ENCODE measurements at regions not wholly inside any gene's neighbourhood (a gene's known extent, or its start where the extent isn't known, plus 50 kb on each side); places are given as distances from the start of the nearest gene placed in this dataset.

GRCh38 chr3:165444745-165445144 is 248.6 kb upstream of the SLITRK3 start:
- no peak for FAIRE-seq
- Histone ChIP-seq H3K36me3 (ENCODE audit: control insufficient read depth, insufficient read depth, low read length) (no peaks in the 10 kb centered on the region), H3K4me3 (ENCODE audit: low read depth, low read length) (no peak overlapping the region), H3K27me3 (ENCODE audit: control insufficient read depth, insufficient read depth, low read length) (no peaks in the 10 kb centered on the region)
- DNase-seq (ENCODE audit: low read depth), result no peak
- TF ChIP-seq CTCF (IDR thresholded peaks at IDR 0.05; ENCODE audit: insufficient read depth, low read length, severe bottlenecking), result no peak

- TF ChIP-seq CTCF (IDR thresholded peaks at IDR 0.05; ENCODE audit: insufficient read depth, low read length, severe bottlenecking), result no peak
- FAIRE-seq (no peak), DNase-seq (ENCODE audit: low read depth) (no peak)
- no peaks in the 10 kb centered on the region for H3K36me3 ChIP-seq (ENCODE audit: control insufficient read depth, insufficient read depth, low read length)
- H3K4me3 ChIP-seq (ENCODE audit: low read depth, low read length), result no peak overlapping the region
- no peaks in the 10 kb centered on the region for H3K27me3 ChIP-seq (ENCODE audit: control insufficient read depth, insufficient read depth, low read length)
Measured at GRCh38 chr3:165443664-165444063, 247.5 kb upstream of the SLITRK3 start.

GRCh38 chr3:165442061-165442460 is 245.9 kb upstream of the SLITRK3 start:
- Histone ChIP-seq H3K4me3 (ENCODE audit: low read depth, low read length) (no peak overlapping the region), H3K36me3 (ENCODE audit: control insufficient read depth, insufficient read depth, low read length) (no peaks in the 10 kb centered on the region), H3K27me3 (ENCODE audit: control insufficient read depth, insufficient read depth, low read length) (no peaks in the 10 kb centered on the region)
- DNase-seq (ENCODE audit: low read depth) (no peak), FAIRE-seq (no peak)
- TF ChIP-seq CTCF (IDR thresholded peaks at IDR 0.05; ENCODE audit: insufficient read depth, low read length, severe bottlenecking), result no peak

GRCh38 chr3:165440380-165440779 is 244.2 kb upstream of the SLITRK3 start:
- no peak overlapping the region for H3K4me3 ChIP-seq (ENCODE audit: low read depth, low read length)
- TF ChIP-seq CTCF (IDR thresholded peaks at IDR 0.05; ENCODE audit: insufficient read depth, low read length, severe bottlenecking), result no peak
- no peak for FAIRE-seq
- DNase-seq (ENCODE audit: low read depth), result no peak
- no peaks in the 10 kb centered on the region for H3K36me3 ChIP-seq (ENCODE audit: control insufficient read depth, insufficient read depth, low read length)
- H3K27me3 ChIP-seq (ENCODE audit: control insufficient read depth, insufficient read depth, low read length), result no peaks in the 10 kb centered on the region

- FAIRE-seq (no peak), DNase-seq (ENCODE audit: low read depth) (no peak)
- no peaks in the 10 kb centered on the region for H3K36me3 ChIP-seq (ENCODE audit: control insufficient read depth, insufficient read depth, low read length)
- TF ChIP-seq CTCF (IDR thresholded peaks at IDR 0.05; ENCODE audit: insufficient read depth, low read length, severe bottlenecking), result no peak
- no peaks in the 10 kb centered on the region for H3K27me3 ChIP-seq (ENCODE audit: control insufficient read depth, insufficient read depth, low read length)
- no peak overlapping the region for H3K4me3 ChIP-seq (ENCODE audit: low read depth, low read length)
Measured at GRCh38 chr3:165439765-165440164, 243.6 kb upstream of the SLITRK3 start.

- Histone ChIP-seq H3K36me3 (ENCODE audit: control insufficient read depth, insufficient read depth, low read length) (no peaks in the 10 kb centered on the region), H3K27me3 (ENCODE audit: control insufficient read depth, insufficient read depth, low read length) (no peaks in the 10 kb centered on the region), H3K4me3 (ENCODE audit: low read depth, low read length) (no peak overlapping the region)
- DNase-seq (ENCODE audit: low read depth), result no peak
- TF ChIP-seq CTCF (IDR thresholded peaks at IDR 0.05; ENCODE audit: insufficient read depth, low read length, severe bottlenecking), result no peak
- no peak for FAIRE-seq
Measured at GRCh38 chr3:165434516-165434915, 238.3 kb upstream of the SLITRK3 start.
